Left colon (tissue), 2 donors: ENCODE measurements at regions not wholly inside any gene's neighbourhood (a gene's known extent, or its start where the extent isn't known, plus 50 kb on each side); places are given as distances from the start of the nearest gene placed in this dataset.

ENCODE experiments used
- ATAC-seq: fragments of 200-7000 bp; cut with Tn5 transposase; one replicate; pipeline ENCODE4 v1.9.1; 2020; ENCODE audit warnings: mild to moderate bottlenecking, moderate library complexity
- DNase-seq, 2 donors: peaks; one replicate each; pipeline ENCODE4 v3.0.0-alpha.2; 2020
- intact Hi-C, 2 donors: fragments of 100-400 bp; cut with DNase I in 1 of 2; cut with micrococcal nuclease in 1 of 2; formaldehyde crosslinking; loops; one replicate each; pipeline versions ENCODE4 v1.11.2 to v1.14.0; 2022; cut with DNase I, micrococcal nuclease
- donor health status: DM: no; HTN: no; CAD: no.
- donor health status: DM: yes; HTN: yes; CAD: no.

DNA sequence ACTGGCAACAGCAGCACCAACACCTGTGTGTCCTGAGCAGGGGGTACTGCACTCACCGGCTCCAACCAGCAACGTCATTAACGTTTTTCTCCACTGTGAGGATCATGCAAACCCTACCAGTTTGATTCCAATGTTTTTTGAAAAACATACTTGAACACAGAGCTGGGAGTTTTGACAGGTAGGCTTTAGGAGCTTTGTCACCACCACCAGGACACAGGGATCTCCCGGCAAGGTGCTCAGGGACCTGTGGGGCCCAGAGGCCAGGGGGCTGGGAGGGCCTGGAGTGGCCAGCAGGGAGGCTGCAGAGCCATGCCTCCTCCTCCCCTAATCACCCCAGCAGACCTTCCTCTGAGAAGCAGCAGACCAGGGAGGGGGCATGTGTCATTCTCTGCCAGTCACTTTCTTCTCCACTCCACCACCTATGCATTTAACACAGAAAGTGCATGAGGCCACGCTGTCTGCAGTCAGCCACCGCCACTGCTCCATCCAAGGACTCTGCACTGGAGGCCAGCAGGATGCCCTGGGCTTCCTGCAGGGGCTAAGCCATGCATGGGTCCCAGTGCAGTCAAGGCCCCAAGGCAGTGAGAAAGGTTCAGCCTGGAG is 768.2 kb downstream of the KCNJ18 start:
- DNase-seq: no peak
- no peak for ATAC-seq
- intact Hi-C loops: no loop called here

DNA sequence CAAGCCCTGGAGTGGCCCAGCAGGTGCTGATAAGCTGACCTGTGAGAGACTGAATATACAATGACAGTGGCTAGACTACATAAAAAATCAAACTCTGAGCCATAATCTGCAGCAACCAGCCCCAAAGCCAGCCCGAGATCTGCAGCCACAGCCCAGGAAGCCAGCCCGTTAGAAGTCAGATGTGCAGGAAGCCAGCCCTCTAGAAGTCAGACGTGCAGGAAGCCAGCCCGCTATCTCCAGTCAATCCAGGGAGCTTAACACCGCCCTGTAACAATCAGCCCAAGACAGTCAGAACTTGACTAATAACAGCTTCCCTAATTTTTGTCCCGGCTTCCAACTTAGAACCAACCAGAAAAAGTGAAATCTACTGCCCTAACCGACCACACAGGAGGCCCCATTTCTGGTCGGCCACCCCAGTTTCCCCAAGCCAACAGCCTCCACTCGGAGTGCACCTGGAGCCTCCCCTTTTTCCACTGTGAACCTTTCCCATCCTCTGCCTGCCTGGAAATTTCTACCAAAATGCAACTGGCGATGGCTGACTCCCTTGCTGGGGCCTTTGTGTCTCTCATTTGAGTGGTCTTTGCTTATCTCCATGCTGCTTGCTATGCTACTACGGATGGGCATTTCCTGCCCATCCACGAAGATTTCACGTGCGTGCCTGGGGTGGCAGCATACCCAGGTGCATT is 769.3 kb downstream of the KCNJ18 start:
- intact Hi-C loops: no loop called here
- ATAC-seq: no peak
- DNase-seq: no peak

DNA sequence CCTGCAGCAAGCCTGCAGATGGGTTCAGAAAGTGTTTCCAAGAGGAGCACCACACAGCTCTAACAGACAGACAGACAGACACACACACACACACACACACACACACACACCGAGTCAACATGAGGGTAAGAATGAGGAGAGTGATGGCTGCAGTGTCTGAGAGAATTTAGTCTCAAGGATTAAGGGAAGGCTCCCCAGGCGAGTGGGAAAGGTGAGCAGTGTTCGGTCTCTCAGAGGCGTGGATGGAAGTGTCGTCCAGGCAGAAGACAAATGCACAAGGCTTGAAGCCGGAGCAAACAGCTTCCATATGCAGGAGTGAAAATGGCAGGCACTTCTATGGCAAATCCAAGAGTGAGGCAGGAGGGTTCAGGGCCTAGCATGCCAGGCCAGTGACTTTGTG is 770.1 kb downstream of the KCNJ18 start:
- ATAC-seq (no peak), DNase-seq (no peak)
- intact Hi-C loops: no loop called here

DNA sequence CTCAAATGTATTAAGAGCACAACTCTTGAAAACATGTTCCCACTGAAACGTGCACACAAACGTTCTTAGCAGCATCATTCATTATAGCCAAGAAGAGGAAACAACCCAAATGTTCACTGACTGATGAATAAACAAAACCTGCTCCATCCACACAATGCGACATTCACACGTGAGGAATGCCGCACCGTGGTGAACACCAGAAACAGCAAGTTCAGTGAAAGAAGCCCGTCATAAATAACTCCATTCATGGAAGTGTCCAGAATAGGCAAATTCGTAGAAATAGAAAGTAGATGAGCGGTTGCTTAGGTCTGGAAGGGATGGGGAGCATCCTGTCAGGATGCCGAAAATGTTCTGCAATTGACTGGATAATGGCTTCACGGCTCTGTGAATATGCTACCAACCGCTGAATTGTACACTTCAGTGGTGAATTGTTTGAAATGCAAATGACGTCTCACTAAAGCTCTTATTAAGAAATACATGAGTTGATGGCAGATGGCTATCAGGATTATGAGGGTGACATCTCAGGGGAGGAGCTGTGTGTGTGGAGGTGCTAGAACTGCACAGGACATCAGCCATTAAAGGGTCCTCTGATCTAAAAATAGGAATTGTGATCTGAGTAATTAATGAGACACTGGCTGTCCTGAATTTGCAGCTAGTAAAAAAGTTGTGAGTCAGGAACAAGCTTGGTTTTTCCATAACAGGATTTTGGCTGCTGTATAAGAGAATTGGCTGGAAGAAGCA is 771.0 kb downstream of the KCNJ18 start:
- ATAC-seq (no peak), DNase-seq (no peak)
- intact Hi-C loops: no loop called here

DNA sequence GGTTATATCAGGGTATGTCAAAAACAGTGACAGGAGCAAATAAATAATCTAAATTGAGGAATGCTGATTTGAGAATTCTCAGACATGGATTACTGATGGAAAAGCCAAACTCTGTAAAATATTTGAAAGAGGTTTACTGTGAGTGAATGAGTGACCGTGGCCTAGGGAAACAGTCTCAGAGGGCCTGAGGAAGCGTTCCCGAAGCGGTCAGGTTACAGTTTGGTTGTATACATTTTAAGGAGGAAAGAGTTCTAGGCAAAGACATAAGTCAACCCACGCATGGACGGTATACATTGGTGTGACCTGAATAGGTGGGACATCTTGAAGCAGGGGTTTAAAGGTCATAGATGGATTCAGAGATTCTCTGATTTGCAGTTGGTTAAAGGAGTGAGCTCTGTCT is 771.7 kb downstream of the KCNJ18 start:
- ATAC-seq: no peak
- intact Hi-C loops: no loop called here
- no peak for DNase-seq

DNA sequence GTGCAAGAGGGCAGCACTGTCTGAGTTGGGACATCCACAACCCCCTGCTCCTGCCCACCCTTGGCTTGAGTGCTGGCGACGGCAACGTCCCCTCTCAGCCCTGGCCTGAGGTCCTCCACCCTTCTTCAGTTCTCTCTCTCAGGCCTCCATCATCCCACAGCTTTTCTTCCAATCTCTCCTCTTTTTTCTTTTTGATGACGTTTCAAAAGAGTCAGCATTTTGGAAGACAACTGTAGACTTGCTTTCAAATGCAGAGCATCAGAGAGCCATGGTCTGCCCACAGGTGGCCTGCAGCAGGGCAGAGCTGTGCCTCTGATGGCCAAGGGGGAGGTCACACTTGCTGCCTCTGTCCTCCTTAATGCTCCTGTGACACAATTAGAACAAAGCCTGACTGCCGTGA is 775.4 kb downstream of the KCNJ18 start:
- intact Hi-C loops: no loop called here
- no peak for DNase-seq
- no peak for ATAC-seq

DNA sequence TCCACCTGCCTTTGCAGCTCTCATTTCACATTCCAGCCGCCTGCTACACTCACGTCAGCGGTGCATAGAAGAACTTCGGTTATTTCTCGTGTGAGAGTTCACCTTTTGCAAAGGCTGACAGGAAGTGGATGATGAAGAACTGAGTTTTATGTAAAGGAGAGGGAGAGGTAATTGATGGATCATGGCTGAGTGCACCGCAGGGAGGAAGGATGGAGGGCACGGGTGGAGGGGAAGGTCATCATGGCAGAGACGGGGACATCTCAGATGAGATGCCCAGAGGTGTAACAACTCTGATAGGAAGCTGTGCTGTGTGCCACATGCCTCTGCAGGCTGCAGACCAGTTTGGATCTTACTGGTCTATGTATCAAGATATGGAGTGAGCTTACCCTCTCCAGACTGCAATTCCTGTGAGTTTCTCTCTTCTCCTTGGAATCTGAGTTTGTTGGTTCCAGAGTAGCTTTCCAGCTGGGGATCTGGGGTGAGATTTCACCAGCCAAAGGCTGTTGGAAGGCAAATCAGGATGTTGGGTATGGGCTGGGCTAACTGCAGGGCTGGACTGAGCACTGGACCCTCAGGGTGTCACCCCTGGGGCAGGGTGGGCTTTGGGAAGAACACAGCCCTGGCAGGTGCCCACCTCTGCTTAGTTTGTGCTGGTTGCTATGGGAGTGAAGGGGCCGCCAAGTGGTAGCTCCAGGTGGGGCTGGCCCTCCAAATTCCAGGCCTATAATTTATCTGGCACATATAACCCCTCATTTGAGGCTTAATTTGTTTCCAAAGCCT is 777.0 kb downstream of the KCNJ18 start:
- DNase-seq (no peak), ATAC-seq (no peak)
- intact Hi-C loops: no loop called here

DNA sequence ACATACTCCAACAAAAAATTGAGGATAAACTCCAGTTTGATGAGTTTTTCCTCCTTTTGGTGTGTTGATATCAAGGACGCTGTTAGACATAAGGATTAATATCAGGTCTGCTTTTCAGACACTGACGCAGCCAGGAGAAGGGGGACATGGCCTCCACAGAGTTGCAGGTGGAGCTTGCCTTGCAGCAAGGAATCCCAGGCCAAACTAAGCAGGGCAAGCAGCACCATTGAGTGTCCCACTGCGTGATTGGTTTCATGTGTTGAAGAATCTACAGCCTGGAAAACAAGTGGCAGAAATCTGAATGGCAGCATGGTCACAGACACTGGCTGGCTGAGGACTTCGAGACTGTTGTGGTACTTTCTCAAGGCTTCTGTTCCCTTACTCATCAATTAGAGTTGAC is 777.6 kb downstream of the KCNJ18 start:
- intact Hi-C loops: no loop called here
- ATAC-seq (no peak), DNase-seq (no peak)

DNA sequence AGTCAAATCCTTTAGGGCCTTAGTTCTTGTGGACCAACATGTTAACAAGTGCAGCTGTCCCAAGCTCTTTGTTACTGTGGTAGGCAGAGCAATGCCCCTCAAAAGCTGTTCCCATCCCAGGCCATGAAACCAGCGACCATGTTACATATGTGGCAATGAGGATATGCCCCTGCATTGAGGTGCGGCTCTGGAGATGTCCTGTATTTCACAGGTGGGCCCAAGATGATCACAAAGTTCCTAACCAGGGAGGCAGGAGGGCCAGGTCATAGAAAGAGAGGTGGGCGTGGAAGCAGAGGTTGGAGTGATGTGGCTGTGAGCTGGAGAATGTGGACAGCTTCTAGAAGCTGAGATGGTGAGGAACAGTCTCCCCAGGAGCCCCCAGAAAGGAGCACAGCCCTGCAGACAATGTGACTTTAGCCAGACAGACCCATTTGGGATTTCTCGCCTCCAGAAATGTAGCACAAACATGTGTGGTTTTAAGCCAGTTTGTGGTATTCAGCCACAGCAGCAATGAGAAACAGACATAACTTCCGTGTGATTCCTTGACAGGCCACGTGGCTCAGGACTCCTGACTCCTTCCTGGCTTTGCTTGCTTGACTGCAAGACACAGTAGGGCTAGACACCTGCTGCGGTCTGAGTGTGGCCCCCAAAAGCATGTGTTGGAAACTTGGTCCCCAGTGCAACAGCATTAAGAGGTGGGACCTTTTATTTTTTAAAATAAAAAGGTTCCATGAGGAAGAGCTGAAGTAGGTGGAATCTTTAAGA is 778.3 kb downstream of the KCNJ18 start:
- ATAC-seq (no peak), DNase-seq (no peak)
- intact Hi-C loops: no loop called here

DNA sequence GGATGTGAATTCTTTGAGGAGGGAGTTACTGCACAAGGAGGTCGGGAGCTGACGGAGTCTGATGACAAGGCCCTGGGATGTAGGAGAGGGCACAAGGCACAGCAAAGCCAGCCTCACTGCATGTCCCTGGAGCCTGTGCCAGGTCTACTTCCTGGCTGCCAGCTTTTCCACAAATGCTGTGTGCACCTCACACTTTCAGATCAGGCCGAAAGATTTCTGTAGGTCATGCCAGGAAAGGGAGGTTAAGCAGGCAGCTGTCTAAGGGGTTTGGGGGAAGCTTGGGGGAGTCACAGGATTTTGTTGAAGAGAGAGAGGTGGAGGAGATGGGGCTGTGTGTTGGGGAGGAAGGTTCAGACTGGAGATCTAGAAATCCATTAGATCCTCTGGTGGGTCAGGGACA is 792.5 kb downstream of the KCNJ18 start:
- ATAC-seq: no peak
- DNase-seq: no peak
- intact Hi-C loops: no loop called here

DNA sequence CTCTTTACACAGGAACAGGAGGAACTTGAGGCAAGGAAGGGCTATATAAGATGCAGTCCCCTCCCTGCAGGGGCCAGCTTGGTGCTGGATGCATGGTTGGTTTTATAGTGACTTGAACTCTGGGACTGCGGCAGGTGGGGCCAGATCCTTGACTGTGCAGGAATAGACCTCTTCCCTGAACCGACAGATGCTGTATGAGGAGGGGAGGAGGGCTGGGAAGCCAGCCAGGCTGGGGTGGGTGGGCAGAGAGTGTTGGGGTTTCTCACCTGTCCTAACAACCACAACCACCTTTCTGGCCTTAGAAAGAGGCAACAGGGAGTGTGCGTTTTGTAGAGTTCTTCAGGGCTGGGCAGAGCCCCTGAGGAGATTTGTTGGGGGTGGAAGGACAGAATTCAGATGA is 798.1 kb downstream of the KCNJ18 start:
- ATAC-seq: no peak
- intact Hi-C loops: no loop called here

DNA sequence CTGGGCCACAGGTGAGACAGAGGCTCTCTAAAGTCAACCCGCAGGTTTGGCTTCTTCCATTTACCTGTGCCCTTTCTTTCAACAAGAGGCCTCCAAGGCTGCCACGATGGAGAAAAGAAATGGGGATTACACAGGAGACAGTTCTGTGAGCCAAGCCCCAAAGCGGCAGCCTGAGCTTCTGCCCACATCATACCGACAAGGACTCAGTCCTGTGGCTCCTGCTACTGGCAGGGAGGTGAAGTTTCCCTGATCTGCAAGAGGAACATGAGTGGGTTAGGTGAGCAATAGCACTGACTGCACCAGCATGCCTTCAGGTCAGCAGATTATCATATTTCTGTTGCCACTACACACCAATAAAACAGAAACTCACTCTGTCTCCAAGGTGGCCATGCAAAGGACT is 800.0 kb downstream of the KCNJ18 start:
- intact Hi-C loops: no loop called here
- no peak for DNase-seq
- no peak for ATAC-seq

More for the DNA sequence above, 798.1 kb downstream of the KCNJ18 start:
- DNase-seq: no peak

DNA sequence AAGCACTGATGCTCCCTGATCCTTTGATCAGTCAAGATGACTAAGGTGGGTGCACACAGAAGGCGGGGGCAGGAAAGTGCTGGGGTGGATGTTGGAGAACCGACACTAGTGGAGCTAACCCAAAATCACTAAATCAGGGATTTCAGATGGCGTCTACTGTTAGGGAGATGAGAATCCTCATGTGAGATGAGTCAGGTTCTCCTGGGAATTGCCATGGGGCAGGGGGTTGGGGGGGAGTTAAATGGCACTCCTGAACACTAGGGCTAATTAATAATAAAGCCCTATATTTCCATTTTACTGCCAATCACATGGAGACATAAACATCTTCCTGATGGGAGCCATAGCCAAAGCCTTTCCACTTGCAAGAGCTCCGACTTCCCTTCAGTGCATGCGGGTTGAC is 804.1 kb downstream of the KCNJ18 start:
- ATAC-seq (no peak), DNase-seq (no peak)
- intact Hi-C loops: no loop called here

DNA sequence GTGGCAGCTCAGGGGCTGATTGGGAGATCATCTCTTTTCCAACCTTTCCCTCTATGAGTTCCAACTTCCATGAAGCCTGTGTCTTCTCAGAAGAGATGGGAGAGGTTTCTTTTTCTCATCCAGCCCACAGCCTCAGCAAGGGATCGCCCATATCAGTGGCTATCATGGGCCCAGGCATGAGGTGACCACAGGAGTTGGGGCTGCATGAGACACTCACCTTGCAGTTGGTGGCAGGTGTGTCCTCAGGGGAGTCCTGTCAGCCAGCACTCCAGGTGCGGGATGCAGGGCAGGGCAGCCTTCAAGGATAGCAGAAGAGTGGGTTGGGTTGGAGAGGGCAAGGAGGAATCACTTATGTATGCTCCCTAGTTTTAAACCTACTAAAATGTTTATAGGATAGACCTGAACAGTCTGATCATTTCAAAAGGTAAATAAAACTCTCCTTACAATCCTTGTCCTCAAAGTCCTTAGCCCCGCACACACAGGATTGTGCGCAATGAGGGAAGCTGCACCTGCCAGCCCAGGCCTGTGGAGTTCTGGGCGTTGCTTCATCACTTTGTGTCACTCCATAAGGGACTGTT is 811.1 kb downstream of the KCNJ18 start:
- ATAC-seq (no peak), DNase-seq (no peak)
- intact Hi-C loops: no loop called here

DNA sequence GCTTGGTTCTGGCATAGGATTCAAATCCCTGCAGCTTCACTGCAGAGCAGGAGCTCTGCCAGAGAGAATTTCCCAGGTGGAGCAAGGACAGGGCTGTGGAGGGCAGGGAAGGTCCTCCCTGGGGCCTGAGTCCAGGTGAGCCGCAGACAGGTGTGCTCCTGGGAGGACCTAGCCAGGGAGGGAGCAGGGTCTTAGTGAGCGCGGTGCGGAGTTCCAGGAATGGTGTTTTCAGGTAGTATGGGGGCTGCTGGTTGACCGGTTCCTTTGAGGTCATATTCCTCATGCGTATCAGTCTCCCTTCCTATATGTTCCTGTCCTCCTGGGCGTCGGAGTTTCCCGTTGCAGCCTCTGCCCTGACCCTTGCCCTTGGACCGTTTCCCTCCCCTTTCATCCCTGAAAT is 813.3 kb downstream of the KCNJ18 start:
- DNase-seq: no peak
- intact Hi-C loops: no loop called here
- ATAC-seq: no peak

DNA sequence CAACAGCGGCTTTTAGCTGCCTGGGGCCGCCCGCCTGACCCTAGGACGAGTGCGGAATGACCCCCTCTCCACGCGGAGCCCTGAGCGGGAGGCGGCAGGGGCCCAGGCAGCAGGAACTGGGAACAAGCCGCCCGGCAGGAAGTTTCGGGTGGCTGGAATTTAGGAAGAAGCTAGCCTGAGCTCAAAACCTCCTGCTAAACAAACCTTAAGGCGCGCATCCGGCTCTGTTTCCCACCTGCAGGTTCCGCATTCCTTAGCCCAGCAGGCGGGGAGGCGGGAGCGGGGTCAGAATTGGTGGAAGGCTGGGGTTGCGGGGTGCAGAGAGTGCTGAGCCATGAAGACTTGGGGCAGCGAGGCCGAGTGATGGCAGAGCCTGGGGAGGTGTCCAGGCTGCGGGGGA is 813.9 kb downstream of the KCNJ18 start:
- DNase-seq (no peak), ATAC-seq (no peak)
- intact Hi-C loops: no loop called here

DNA sequence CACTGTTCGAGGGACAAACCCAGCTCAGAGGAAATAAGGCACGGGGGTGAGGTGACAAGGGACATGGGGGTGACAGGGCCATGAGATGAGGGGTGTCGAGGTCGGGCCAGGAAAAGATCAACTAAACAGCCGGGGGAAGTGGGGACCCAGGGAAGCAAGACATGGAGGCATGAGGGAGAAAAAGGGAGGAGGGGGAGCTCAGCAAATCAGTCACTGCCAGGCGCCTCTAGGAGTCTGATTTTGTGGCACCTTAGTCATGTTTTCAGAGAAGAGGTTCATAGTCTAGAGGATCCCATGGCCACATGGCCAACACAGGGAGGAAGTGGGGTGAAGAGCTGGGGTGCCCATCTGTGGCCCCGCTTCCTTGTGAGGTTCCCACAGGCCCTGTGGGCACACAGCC is 814.5 kb downstream of the KCNJ18 start:
- DNase-seq (no peak), ATAC-seq (no peak)
- intact Hi-C loops: no loop called here

DNA sequence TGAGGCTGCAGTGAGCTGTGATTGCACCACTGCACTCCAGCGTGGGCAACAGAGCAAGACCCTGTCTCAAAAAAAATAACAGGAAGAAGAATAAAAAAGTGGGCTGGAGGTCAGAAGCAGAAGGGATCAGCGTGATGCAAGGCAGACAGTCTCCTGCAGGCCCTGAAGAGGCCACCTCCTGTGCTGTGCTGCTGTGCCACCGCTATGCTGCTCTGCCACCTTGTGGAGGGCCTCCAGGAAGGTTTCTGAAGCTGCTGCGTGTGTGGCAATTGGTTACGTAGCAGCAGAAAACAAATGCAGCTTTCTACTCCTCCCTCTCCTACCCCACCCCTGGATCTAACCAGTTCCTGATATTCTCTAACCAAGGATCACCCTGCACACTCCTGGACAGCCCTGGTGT is 815.5 kb downstream of the KCNJ18 start:
- no peak for DNase-seq
- ATAC-seq: no peak

DNA sequence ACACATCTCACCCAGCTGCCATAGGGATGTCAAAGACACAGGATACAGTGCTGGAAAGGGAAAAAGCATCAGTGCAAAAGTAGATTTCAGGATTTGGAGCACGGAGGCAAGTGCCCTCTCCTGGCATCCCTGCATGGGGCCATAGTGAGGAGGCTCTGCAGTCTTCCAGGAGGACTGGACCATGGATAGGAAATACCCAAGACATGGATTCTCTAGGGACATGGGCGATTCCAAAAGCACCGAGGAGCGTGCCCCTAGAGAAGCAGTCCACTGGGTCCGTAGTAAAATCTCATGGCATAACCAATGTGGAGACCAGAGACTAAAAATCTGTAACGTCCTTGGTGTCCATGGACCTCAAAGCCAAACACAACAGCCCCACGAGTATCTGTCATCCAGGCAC is 818.2 kb downstream of the KCNJ18 start:
- DNase-seq (no peak), ATAC-seq (no peak)
- intact Hi-C loops: no loop called here

More for the DNA sequence above, 815.5 kb downstream of the KCNJ18 start:
- intact Hi-C loops: no loop called here
